ENCODE measurements at regions not wholly inside any gene's neighbourhood (a gene's known extent, or its start where the extent isn't known, plus 50 kb on each side); places are given as distances from the start of the nearest gene placed in this dataset.
A peak's percentile ranks its signal among the peaks of the same experiment; 100 is the strongest.

- Histone ChIP-seq H3F3A (ENCODE audit: insufficient read depth) (no peaks in the 10 kb centered on the region), H3K27me3 (ENCODE audit: low read length) (no peaks in the 10 kb centered on the region), H3K79me2 (ENCODE audit: insufficient read depth, low read length) (no peaks in the 10 kb centered on the region), H3K27ac (ENCODE audit: low read depth, low read length) (no peak overlapping the region), H3K4me2 (ENCODE audit: low read depth, low read length, poor library complexity, severe bottlenecking) (no peak overlapping the region), H3K36me3 (ENCODE audit: low read length) (no peaks in the 10 kb centered on the region), H4K20me1 (ENCODE audit: low read depth, low read length) (no peaks in the 10 kb centered on the region), H2AFZ (ENCODE audit: low read depth, low read length, severe bottlenecking) (peak overlapping the region; percentile 14), H3K9me3 (ENCODE audit: insufficient read depth, low read length) (no peaks in the 10 kb centered on the region), H3K4me3 (ENCODE audit: insufficient read depth, low read length, poor library complexity, severe bottlenecking) (no peak overlapping the region), H3K9me2 (replicated peaks; ENCODE audit: insufficient read depth, low read length) (no peaks in the 10 kb centered on the region), H3K9ac (ENCODE audit: low read length) (no peak overlapping the region)
- TF ChIP-seq EZH2phosphoT487 (conservative IDR thresholded peaks at IDR 0.05; ENCODE audit: low read length), result no peak
- TF ChIP-seq, protein P1, sequence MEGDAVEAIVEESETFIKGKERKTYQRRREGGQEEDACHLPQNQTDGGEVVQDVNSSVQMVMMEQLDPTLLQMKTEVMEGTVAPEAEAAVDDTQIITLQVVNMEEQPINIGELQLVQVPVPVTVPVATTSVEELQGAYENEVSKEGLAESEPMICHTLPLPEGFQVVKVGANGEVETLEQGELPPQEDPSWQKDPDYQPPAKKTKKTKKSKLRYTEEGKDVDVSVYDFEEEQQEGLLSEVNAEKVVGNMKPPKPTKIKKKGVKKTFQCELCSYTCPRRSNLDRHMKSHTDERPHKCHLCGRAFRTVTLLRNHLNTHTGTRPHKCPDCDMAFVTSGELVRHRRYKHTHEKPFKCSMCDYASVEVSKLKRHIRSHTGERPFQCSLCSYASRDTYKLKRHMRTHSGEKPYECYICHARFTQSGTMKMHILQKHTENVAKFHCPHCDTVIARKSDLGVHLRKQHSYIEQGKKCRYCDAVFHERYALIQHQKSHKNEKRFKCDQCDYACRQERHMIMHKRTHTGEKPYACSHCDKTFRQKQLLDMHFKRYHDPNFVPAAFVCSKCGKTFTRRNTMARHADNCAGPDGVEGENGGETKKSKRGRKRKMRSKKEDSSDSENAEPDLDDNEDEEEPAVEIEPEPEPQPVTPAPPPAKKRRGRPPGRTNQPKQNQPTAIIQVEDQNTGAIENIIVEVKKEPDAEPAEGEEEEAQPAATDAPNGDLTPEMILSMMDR (IDR thresholded peaks at IDR 0.05; ENCODE audit: insufficient read depth, low read length, poor library complexity, severe bottlenecking), result no peak
Observed at GRCh38 chr13:66212511-66212910, 1017.6 kb downstream of the PCDH9 start.

DNA sequence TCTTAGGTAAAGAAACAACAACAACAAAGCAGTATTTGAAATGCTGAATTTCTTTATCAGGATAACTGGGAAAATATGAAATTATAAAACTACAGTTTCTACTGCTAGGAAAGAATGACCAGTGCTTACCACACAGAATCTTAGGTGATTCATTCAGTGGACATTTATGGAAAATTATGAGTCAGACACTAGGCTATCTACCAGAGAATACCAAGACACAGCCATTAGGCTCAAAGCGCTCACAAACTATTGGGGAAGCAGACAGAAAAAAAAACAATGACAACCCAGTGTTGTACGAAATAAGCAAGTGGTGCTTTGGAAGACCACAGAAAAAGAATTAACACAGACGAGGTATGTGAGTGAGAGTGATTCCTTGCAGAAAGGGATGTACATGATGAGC, 1019.5 kb downstream of the PCDH9 start:
- H3K4me3 ChIP-seq (ENCODE audit: insufficient read depth, low read length, poor library complexity, severe bottlenecking), result no peak overlapping the region
- H3K9me2 ChIP-seq (replicated peaks; ENCODE audit: insufficient read depth, low read length), result no peaks in the 10 kb centered on the region
- no peaks in the 10 kb centered on the region for H3F3A ChIP-seq (ENCODE audit: insufficient read depth)
- H4K20me1 ChIP-seq (ENCODE audit: low read depth, low read length), result no peaks in the 10 kb centered on the region
- H3K4me2 ChIP-seq (ENCODE audit: low read depth, low read length, poor library complexity, severe bottlenecking), result no peak overlapping the region
- TF ChIP-seq, protein P1 (IDR thresholded peaks at IDR 0.05; ENCODE audit: insufficient read depth, low read length, poor library complexity, severe bottlenecking), result no peak
- TF ChIP-seq EZH2phosphoT487 (conservative IDR thresholded peaks at IDR 0.05; ENCODE audit: low read length), result no peak
- H3K27ac ChIP-seq (ENCODE audit: low read depth, low read length), result no peak overlapping the region
- no peak overlapping the region for H3K9ac ChIP-seq (ENCODE audit: low read length)
- no peaks in the 10 kb centered on the region for H3K9me3 ChIP-seq (ENCODE audit: insufficient read depth, low read length)
- H3K36me3 ChIP-seq (ENCODE audit: low read length), result no peaks in the 10 kb centered on the region
- H3K79me2 ChIP-seq (ENCODE audit: insufficient read depth, low read length), result no peaks in the 10 kb centered on the region
- H2AFZ ChIP-seq (ENCODE audit: low read depth, low read length, severe bottlenecking), result no peak overlapping the region
- no peaks in the 10 kb centered on the region for H3K27me3 ChIP-seq (ENCODE audit: low read length)

- Histone ChIP-seq H2AFZ (ENCODE audit: low read depth, low read length, severe bottlenecking) (no peak overlapping the region), H3K79me2 (ENCODE audit: insufficient read depth, low read length) (no peaks in the 10 kb centered on the region), H3F3A (ENCODE audit: insufficient read depth) (no peaks in the 10 kb centered on the region), H3K36me3 (ENCODE audit: low read length) (no peaks in the 10 kb centered on the region), H3K9me2 (replicated peaks; ENCODE audit: insufficient read depth, low read length) (no peaks in the 10 kb centered on the region), H3K9ac (ENCODE audit: low read length) (no peak overlapping the region), H3K9me3 (ENCODE audit: insufficient read depth, low read length) (no peaks in the 10 kb centered on the region), H4K20me1 (ENCODE audit: low read depth, low read length) (no peaks in the 10 kb centered on the region), H3K27ac (ENCODE audit: low read depth, low read length) (no peak overlapping the region), H3K4me3 (ENCODE audit: insufficient read depth, low read length, poor library complexity, severe bottlenecking) (no peak overlapping the region), H3K27me3 (ENCODE audit: low read length) (no peaks in the 10 kb centered on the region), H3K4me2 (ENCODE audit: low read depth, low read length, poor library complexity, severe bottlenecking) (no peak overlapping the region)
- no peak for TF ChIP-seq EZH2phosphoT487 (conservative IDR thresholded peaks at IDR 0.05; ENCODE audit: low read length)
- TF ChIP-seq, protein P1 (IDR thresholded peaks at IDR 0.05; ENCODE audit: insufficient read depth, low read length, poor library complexity, severe bottlenecking), result no peak
Observed at GRCh38 chr13:66208589-66208988, 1021.5 kb downstream of the PCDH9 start.

All from SU-DHL-6 (cell line).